Stimulated activated effector memory CD8-positive, alpha-beta T cell treated with anti-CD3 and anti-CD28 coated beads, Interleukin-12 subunit alpha, Interleukin-12 subunit beta, amount 100 ng/mL, for 72 hours (primary cell): ENCODE measurements at regions not wholly inside any gene's neighbourhood (a gene's known extent, or its start where the extent isn't known, plus 50 kb on each side); places are given as distances from the start of the nearest gene placed in this dataset.
"Not testable (repeated sequence)": the region's sequence is repeated elsewhere in the genome, so short reads cannot be mapped to it uniquely, and the experiment has no call there.

ENCODE experiments used
- ATAC-seq: fragments of 150-1000 bp; cut with Tn5 transposase; 2 replicates; pipeline ENCODE4 v1.10.0; 2021
- DNase-seq, 2 donors: peaks; one replicate each; pipeline ENCODE4 v3.0.0; 2021 to 2022; ENCODE audit warnings: low spot score in 2 of 2
- H3K27ac Mint-ChIP-seq: one replicate; pipeline ENCODE4 v1.8.0; 2022; ENCODE audit warnings: mild to moderate bottlenecking, mixed read lengths
- H3K36me3 Mint-ChIP-seq: one replicate; pipeline ENCODE4 v1.8.0; 2022; ENCODE audit warnings: mild to moderate bottlenecking, mixed read lengths
- H3K4me1 Mint-ChIP-seq: one replicate; pipeline ENCODE4 v1.8.0; 2022; ENCODE audit warnings: mixed read lengths
- H3K4me3 Mint-ChIP-seq: one replicate; pipeline ENCODE4 v1.8.0; 2022; ENCODE audit warnings: mild to moderate bottlenecking, mixed read lengths
- H3K9me3 Mint-ChIP-seq: one replicate; pipeline ENCODE4 v1.8.0; 2022; ENCODE audit warnings: mixed read lengths

- Mint-ChIP-seq H3K36me3 (no peaks in the 10 kb centered on the region), H3K9me3 (no peaks in the 10 kb centered on the region), H3K27ac (no peak overlapping the region), H3K4me3 (no peak overlapping the region), H3K4me1 (peaks cover 8% of the 10 kb centered on the region)
- no peak for ATAC-seq
- no peak for DNase-seq
Measured at GRCh38 chr3:27779176-27779575, 57.1 kb upstream of the EOMES start.

GRCh38 chr3:27789420-27789819 is 67.3 kb upstream of the EOMES start:
- Mint-ChIP-seq H3K9me3 (no peaks in the 10 kb centered on the region), H3K27ac (no peak overlapping the region), H3K4me3 (no peak overlapping the region), H3K4me1 (peaks cover 6% of the 10 kb centered on the region), H3K36me3 (no peaks in the 10 kb centered on the region)
- DNase-seq (no peak), ATAC-seq (no peak)

GRCh38 chr3:27791956-27792355 is 69.8 kb upstream of the EOMES start:
- H3K4me1 Mint-ChIP-seq = peaks cover 6% of the 10 kb centered on the region
- DNase-seq (no peak), ATAC-seq (no peak)
- no peaks in the 10 kb centered on the region for H3K36me3 Mint-ChIP-seq
- H3K9me3 Mint-ChIP-seq = no peaks in the 10 kb centered on the region
- H3K4me3 Mint-ChIP-seq = no peak overlapping the region
- no peak overlapping the region for H3K27ac Mint-ChIP-seq

GRCh38 chr3:27792869-27793268 is 70.7 kb upstream of the EOMES start:
- Mint-ChIP-seq H3K9me3 (no peaks in the 10 kb centered on the region), H3K27ac (no peak overlapping the region), H3K4me1 (peaks cover 6% of the 10 kb centered on the region), H3K4me3 (no peak overlapping the region), H3K36me3 (no peaks in the 10 kb centered on the region)
- ATAC-seq (no peak), DNase-seq (no peak)

- H3K9me3 Mint-ChIP-seq = no peaks in the 10 kb centered on the region
- peaks cover 6% of the 10 kb centered on the region for H3K4me1 Mint-ChIP-seq
- H3K36me3 Mint-ChIP-seq = no peaks in the 10 kb centered on the region
- DNase-seq (no peak), ATAC-seq (no peak)
- H3K27ac Mint-ChIP-seq = no peak overlapping the region
- H3K4me3 Mint-ChIP-seq = no peak overlapping the region
Measured at GRCh38 chr3:27794211-27794610, 72.1 kb upstream of the EOMES start.

GRCh38 chr3:27796365-27796875 is 74.3 kb upstream of the EOMES start:
- Mint-ChIP-seq H3K4me3 (no peak overlapping the region), H3K36me3 (no peaks in the 10 kb centered on the region), H3K4me1 (peaks cover 17% of the 10 kb centered on the region), H3K27ac (no peak overlapping the region), H3K9me3 (no peaks in the 10 kb centered on the region)
- no peak for ATAC-seq
- no peak for DNase-seq

- Mint-ChIP-seq H3K4me3 (no peak overlapping the region), H3K4me1 (peaks cover 12% of the 10 kb centered on the region), H3K27ac (no peak overlapping the region), H3K9me3 (no peaks in the 10 kb centered on the region), H3K36me3 (no peaks in the 10 kb centered on the region)
- no peak for DNase-seq
- no peak for ATAC-seq
Measured at GRCh38 chr3:27797773-27798172, 75.7 kb upstream of the EOMES start.

GRCh38 chr3:27800261-27800660 is 78.1 kb upstream of the EOMES start:
- Mint-ChIP-seq H3K27ac (no peak overlapping the region), H3K9me3 (no peaks in the 10 kb centered on the region), H3K4me1 (peaks cover 17% of the 10 kb centered on the region), H3K4me3 (no peak overlapping the region), H3K36me3 (no peaks in the 10 kb centered on the region)
- DNase-seq (no peak), ATAC-seq (peak; percentile 96)

- H3K4me3 Mint-ChIP-seq = no peak overlapping the region
Measured at GRCh38 chr3:27802425-27802824, 80.3 kb upstream of the EOMES start.

GRCh38 chr3:27802849-27803248 is 80.7 kb upstream of the EOMES start:
- no peak overlapping the region for H3K4me3 Mint-ChIP-seq
- ATAC-seq (peak; percentile 55), DNase-seq (no peak)
- peaks cover 20% of the 10 kb centered on the region for H3K4me1 Mint-ChIP-seq
- H3K9me3 Mint-ChIP-seq = no peaks in the 10 kb centered on the region
- no peak overlapping the region for H3K27ac Mint-ChIP-seq
- H3K36me3 Mint-ChIP-seq = no peaks in the 10 kb centered on the region

More at GRCh38 chr3:27802425-27802824, 80.3 kb upstream of the EOMES start:
- no peaks in the 10 kb centered on the region for H3K36me3 Mint-ChIP-seq
- DNase-seq = no peak
- ATAC-seq = no peak
- H3K27ac Mint-ChIP-seq = no peak overlapping the region
- no peaks in the 10 kb centered on the region for H3K9me3 Mint-ChIP-seq
- peaks cover 20% of the 10 kb centered on the region for H3K4me1 Mint-ChIP-seq

GRCh38 chr3:27805282-27805681 is 83.2 kb upstream of the EOMES start:
- no peaks in the 10 kb centered on the region for H3K9me3 Mint-ChIP-seq
- DNase-seq (no peak), ATAC-seq (peak; percentile 41)
- no peak overlapping the region for H3K27ac Mint-ChIP-seq
- H3K4me1 Mint-ChIP-seq = peaks cover 16% of the 10 kb centered on the region
- H3K4me3 Mint-ChIP-seq = no peak overlapping the region
- H3K36me3 Mint-ChIP-seq = no peaks in the 10 kb centered on the region

- no peak for ATAC-seq
- Mint-ChIP-seq H3K9me3 (no peaks in the 10 kb centered on the region), H3K4me1 (no peaks in the 10 kb centered on the region), H3K4me3 (no peak overlapping the region), H3K27ac (no peak overlapping the region), H3K36me3 (no peaks in the 10 kb centered on the region)
- no peak for DNase-seq
Measured at GRCh38 chr3:27813255-27813654, 91.1 kb upstream of the EOMES start.

- not testable (repeated sequence) for H3K4me3 Mint-ChIP-seq, H3K36me3 Mint-ChIP-seq, H3K9me3 Mint-ChIP-seq, H3K4me1 Mint-ChIP-seq, DNase-seq, ATAC-seq, H3K27ac Mint-ChIP-seq
Measured at GRCh38 chr3:27821609-27822008, 99.5 kb upstream of the EOMES start.

- Mint-ChIP-seq H3K27ac (no peak overlapping the region), H3K4me3 (no peak overlapping the region), H3K36me3 (peaks cover 5% of the 10 kb centered on the region), H3K9me3 (no peaks in the 10 kb centered on the region), H3K4me1 (peaks cover 24% of the 10 kb centered on the region)
- ATAC-seq = no peak
- no peak for DNase-seq
Measured at GRCh38 chr3:27824312-27825200, 102.4 kb upstream of the EOMES start.

GRCh38 chr3:27826448-27826847 is 104.3 kb upstream of the EOMES start:
- ATAC-seq (no peak), DNase-seq (no peak)
- no peak overlapping the region for H3K27ac Mint-ChIP-seq
- peaks cover 24% of the 10 kb centered on the region for H3K4me1 Mint-ChIP-seq
- H3K9me3 Mint-ChIP-seq = no peaks in the 10 kb centered on the region
- H3K4me3 Mint-ChIP-seq = no peak overlapping the region
- H3K36me3 Mint-ChIP-seq = peaks cover 5% of the 10 kb centered on the region

GRCh38 chr3:27827041-27827440 is 104.9 kb upstream of the EOMES start:
- DNase-seq (no peak), ATAC-seq (no peak)
- H3K4me1 Mint-ChIP-seq = peaks cover 24% of the 10 kb centered on the region
- peaks cover 5% of the 10 kb centered on the region for H3K36me3 Mint-ChIP-seq
- H3K4me3 Mint-ChIP-seq = no peak overlapping the region
- peaks cover under 1% of the 10 kb centered on the region for H3K9me3 Mint-ChIP-seq
- H3K27ac Mint-ChIP-seq = no peak overlapping the region
